M059J (cell line): ENCODE measurements at regions not wholly inside any gene's neighbourhood (a gene's known extent, or its start where the extent isn't known, plus 50 kb on each side); places are given as distances from the start of the nearest gene placed in this dataset.
A peak's percentile ranks its signal among the peaks of the same experiment; 100 is the strongest.

ENCODE experiments used
- DNase-seq: peaks from one replicate; pipeline ENCODE4 v3.0.0-alpha.2; 2012; ENCODE audit warnings: low read depth

DNA sequence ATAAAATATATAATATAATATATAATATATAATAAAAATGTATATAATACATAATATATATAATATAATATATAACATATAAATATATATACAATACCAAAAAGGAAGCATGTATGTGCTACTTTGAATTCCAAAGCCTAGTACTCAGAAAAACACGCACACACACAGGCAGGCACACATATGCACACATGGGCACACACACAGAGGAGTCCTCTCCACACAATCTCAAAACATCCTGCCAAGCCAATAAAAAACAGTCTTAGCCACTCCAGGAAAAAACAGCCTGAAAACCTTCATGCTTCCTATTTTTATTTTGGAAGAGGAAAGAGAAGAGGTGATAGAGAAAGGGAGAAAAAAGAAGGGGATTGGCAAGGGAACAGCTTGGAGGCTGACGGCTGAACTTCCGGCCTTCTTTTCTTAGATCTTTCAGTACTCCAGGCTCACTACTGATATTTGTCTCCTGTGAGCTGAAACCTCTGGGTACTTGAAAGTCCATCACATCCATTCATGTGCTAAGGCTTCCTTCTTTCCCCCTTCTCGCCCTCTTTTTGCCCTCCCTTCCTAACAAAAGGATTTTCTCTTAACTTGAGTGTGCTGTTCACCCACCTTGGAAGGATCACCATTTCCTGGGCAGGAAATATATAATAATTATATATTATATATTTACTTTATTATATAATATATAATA is 394.2 kb downstream of the NUAK1 start:
- DNase-seq = no peak

GRCh38 chr12:105745811-105746210 is 392.9 kb downstream of the NUAK1 start:
- no peak for DNase-seq

- DNase-seq = no peak
Measured at GRCh38 chr12:105748806-105749600, 389.8 kb downstream of the NUAK1 start.

- no peak for DNase-seq
Measured at GRCh38 chr12:105750096-105750495, 388.7 kb downstream of the NUAK1 start.

DNA sequence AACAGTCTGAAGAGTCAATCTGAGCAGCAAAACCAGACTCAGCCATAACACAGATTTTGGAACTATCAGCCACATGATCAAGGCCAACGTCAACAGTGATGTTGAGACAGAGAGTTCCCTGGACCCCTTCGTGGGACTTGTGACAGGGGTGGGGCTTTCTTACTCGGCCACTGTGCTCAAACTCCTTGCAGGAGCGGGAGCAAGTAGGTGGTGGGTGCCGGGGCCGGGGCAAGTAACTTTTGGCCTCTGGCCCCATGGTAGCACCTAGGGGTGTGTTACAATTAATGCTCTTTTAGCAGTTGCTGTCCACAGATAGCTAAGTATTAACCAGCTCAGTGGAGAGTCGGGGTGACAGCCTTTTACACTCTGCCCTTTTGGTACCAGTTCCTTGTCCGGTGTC is 384.4 kb downstream of the NUAK1 start:
- no peak for DNase-seq

DNA sequence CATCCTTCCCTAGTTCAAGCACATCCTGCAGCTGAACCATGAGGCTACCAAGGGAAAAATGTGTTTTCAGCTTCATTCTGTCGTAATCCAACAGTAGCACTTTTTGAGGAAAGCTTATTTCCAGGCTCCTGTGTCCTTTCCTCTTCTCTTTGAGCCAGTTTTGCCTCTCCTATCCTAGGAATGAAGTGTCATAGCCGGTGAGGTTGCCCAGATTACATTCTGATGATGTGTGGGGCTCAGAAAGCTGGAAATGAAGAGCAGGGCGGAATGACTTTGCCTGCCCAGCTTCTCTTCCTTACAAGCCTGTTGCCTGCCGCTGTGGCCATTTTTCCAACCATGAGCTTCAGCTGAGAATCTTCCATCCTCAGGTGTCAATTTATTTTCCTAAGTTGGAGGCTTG is 381.8 kb downstream of the NUAK1 start:
- DNase-seq = no peak

DNA sequence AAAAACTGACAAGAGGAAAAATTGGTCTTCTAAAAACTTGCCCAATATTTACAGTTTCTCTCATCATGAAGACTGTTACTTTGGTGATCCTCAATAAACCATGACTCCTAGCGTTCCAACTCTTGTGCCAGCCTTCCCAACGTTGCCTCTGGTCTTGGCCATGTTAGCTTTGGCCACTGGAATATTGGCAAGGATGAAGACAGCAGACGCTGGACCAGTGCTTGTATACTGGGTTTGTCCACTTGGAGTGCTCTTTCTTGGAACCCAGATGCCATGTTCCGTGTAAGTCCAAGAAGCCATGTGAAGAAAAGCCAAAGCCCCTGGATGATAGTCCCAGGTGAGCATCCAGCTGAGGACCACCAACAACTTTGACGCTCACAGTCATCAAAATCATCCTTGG is 379.6 kb downstream of the NUAK1 start:
- no peak for DNase-seq

- peak; percentile 50 for DNase-seq
Measured at GRCh38 chr12:105761075-105761474, 377.7 kb downstream of the NUAK1 start.

DNA sequence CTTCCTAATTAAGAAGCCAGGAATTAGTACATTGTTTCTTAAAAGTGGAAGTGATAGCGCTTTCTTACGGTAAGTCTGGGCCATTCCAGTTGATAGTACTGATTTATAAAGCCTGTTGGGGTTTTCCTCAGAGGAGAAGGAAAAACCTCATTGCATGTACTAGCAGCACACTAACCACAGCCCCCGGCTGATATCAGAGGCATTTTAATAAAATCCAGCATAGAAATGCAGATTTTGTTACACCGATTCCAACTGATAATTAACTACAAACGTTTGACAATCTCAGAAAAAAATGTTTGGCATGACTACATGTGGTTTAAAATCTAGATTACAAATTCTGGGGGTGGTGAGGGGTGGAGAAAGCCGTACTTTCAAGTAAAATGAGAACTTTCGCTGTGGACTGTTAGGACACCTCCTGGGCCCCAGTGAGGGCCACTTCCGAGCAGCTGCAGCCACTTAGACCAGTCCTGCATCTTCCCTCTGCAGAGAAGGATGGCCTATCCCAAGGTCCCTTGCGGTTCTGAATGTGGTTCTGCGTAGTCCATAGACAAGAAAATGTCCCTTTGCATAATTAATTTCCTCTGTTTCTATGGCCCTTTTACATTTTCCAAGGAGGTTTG is 374.4 kb downstream of the NUAK1 start:
- DNase-seq = no peak

DNA sequence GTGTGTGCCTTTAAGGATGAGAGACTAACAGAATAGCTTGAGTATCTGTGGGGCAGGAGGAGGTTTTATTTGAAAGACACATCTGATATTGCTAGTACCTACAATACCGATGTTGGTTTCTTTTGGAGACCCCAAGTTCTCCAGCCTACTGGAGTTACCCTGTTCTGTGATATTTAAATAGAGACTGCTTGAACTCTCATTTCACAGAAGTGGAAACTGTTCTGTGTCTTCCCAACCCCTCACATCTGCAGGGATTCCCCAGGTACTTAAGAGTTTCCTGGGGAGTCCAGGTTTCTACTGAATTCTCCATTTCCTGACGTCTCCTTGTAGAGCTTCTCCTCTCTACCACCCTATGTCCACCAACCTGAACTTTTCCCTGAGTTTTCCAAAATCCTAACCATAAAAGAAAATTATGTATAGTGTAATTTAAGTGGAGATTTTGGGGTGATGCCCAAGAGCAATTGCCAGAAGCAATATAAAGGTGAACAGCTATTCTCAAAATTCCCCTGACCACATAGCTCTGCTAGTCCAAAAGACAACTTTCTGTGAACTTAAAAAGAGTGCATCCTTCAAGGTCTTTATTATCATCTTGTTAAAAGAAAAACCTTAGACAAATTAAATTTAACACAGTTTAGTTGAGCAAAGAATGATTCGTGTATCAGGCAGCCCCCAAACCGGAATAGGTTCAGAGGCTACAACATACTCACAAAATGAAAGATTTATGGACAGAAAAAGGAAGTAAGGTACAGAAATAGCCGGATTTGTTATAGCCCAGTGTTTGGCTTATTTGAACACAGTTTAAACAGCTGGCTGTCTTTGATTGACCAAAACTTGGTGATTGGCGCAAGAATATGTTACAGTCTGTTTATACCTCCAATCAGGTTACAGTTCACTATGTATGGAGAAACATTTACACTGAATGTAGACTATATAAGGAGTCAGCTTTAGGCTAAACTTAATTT is 373.4 kb downstream of the NUAK1 start:
- DNase-seq = no peak

- DNase-seq = no peak
Measured at GRCh38 chr12:105766029-105766428, 372.7 kb downstream of the NUAK1 start.

DNA sequence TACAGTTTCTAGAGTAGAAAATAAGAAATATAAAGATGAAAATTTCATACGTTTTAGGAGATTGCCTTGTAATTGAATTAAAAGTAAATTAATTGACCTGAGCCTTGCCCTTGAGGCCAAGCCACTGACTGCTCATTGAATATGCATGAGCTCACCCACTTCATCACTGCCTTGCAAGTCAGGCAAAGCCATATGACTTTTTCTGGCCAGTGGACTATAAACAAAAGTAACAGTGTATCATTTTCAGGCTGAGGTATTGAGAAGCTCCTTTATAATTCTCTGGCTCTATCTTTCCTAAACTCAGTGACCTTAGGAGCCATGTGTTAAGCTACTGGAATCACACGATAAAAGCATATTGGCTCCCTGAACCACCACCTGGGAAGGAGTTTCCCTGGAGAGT is 369.3 kb downstream of the NUAK1 start:
- peak; percentile 18 for DNase-seq

GRCh38 chr12:105773471-105773870 is 365.3 kb downstream of the NUAK1 start:
- DNase-seq = no peak

DNA sequence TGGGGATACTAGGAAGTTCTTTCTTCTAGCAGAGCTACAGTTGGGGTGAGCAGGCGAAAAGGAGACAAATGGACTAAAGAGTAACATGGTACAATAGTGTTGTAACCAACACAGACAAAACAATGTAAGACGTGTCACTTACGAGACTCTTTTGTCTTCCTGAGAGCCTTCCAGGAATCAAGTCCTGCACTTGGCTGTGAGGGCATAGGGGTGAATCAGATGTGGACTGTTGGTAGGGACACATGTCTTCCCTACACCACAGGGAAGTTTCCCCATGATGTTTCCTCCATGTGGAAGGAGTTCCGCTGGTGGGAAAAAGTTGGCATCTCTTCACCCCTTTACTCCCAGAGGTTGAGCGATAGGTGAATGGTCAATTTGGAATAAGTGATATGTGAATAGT is 364.7 kb downstream of the NUAK1 start:
- no peak for DNase-seq

GRCh38 chr12:105775343-105775742 is 363.4 kb downstream of the NUAK1 start:
- peak; percentile 43 for DNase-seq

GRCh38 chr12:105783983-105784947 is 354.5 kb downstream of the NUAK1 start:
- no peak for DNase-seq

- no peak for DNase-seq
Measured at GRCh38 chr12:105793421-105793820, 345.3 kb downstream of the NUAK1 start.

GRCh38 chr12:105798256-105798845 is 340.4 kb downstream of the NUAK1 start:
- DNase-seq = no peak

GRCh38 chr12:105799103-105799502 is 339.7 kb downstream of the NUAK1 start:
- peak; percentile 10 for DNase-seq

DNA sequence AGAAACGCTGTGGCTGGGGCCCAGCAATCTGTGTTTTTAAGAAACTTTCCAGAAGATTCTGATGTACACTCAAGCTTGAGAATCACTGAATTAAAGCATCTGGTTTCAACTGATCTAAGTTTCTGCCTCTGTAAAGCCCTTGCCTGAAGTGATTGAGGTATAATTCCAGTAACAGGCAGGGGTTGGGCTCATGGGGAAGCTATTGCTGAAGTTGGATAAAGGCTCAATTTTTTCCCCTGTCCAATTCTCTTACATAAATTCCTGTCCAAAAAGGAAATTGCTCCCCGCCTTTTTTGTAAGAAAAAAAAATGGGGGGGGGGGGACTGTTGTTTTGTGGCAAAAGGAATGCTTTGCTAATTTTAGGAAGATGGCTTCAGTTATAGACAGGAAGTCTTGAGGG is 337.4 kb downstream of the NUAK1 start:
- DNase-seq = no peak
